IMR-90 (cell line): ENCODE measurements at regions not wholly inside any gene's neighbourhood (a gene's known extent, or its start where the extent isn't known, plus 50 kb on each side); places are given as distances from the start of the nearest gene placed in this dataset.

Experiments used
- ATAC-seq: fragments of 200-7000 bp; cut with Tn5 transposase; 2 replicates; pipeline ENCODE4 v1.9.1; 2020; ENCODE audit warnings: low read depth, mild to moderate bottlenecking, moderate library complexity
- BruUV-seq: library from RNA; stranded (reverse); fragments of 400-500 nt; replicated peaks from 2 replicates; lab custom pipeline; 2021; lab: Mats Ljungman, UMichigan
- CTCF ChIA-PET: fragments of 300-600 bp; formaldehyde crosslinking; extraction: SDS; loops from one replicate; lab custom pipeline; 2021; ENCODE audit warnings: antibody characterized with exemption; lab: Yijun Ruan, JAX
- POLR2A ChIA-PET: fragments of 300-600 bp; sonication (Branson Sonifier 250); formaldehyde crosslinking; loops from one replicate; lab custom pipeline; 2022; ENCODE audit warnings: antibody characterized with exemption; ENCODE audit not compliant: unreplicated experiment; lab: Charles Lee
- DNase-seq: peaks from one replicate; pipeline ENCODE4 v3.0.0; 2013
- H2AFZ ChIP-seq: replicated peaks from 2 replicates; pipeline ENCODE3; 2013; ENCODE audit warnings: low read length, mild to moderate bottlenecking; ENCODE audit not compliant: poor library complexity
- H2AK5ac ChIP-seq: 2 replicates; pipeline ENCODE4 v1.6.1; 2013; ENCODE audit warnings: low read depth, low read length, inconsistent platforms
- H2AK9ac ChIP-seq: replicated peaks from 2 replicates; pipeline ENCODE3; 2013; ENCODE audit warnings: mild to moderate bottlenecking, low read depth, low read length, moderate library complexity; ENCODE audit not compliant: poor library complexity
- H2BK120ac ChIP-seq: 2 replicates; pipeline ENCODE4 v1.6.1; 2013; ENCODE audit warnings: low read depth, low read length, inconsistent platforms
- H2BK15ac ChIP-seq: 3 replicates; pipeline ENCODE4 v1.6.1; 2013; ENCODE audit warnings: low read depth, low read length, inconsistent platforms
- H2BK20ac ChIP-seq: 2 replicates; pipeline ENCODE4 v1.6.1; 2013; ENCODE audit warnings: low read depth, mild to moderate bottlenecking, inconsistent platforms, low read length, moderate library complexity
- H2BK5ac ChIP-seq: 2 replicates; pipeline ENCODE4 v1.6.1; 2013; ENCODE audit warnings: mild to moderate bottlenecking, low read depth, low read length, inconsistent platforms; ENCODE audit not compliant: poor library complexity, severe bottlenecking
- H3K14ac ChIP-seq: replicated peaks from 2 replicates; pipeline ENCODE4 v1.6.1; 2013; ENCODE audit warnings: low read depth, low read length, inconsistent platforms
- H3K18ac ChIP-seq: 2 replicates; pipeline ENCODE4 v1.6.1; 2013; ENCODE audit warnings: low read depth, low read length, control low read depth
- H3K23ac ChIP-seq: 2 replicates; pipeline ENCODE4 v1.6.1; 2013; ENCODE audit warnings: low read depth, low read length, inconsistent platforms
- H3K27ac ChIP-seq: 2 replicates; pipeline ENCODE4 v1.5.1; 2013; ENCODE audit warnings: mild to moderate bottlenecking, control low read depth, low read length; ENCODE audit not compliant: insufficient read depth
- H3K27me3 ChIP-seq: 2 replicates; pipeline ENCODE4 v1.6.1; 2013; ENCODE audit warnings: low read length; ENCODE audit not compliant: control insufficient read depth, insufficient read depth
- H3K36me3 ChIP-seq: 2 replicates; pipeline ENCODE4 v1.6.1; 2013; ENCODE audit warnings: low read length, mixed read lengths; ENCODE audit not compliant: control insufficient read depth, insufficient read depth
- H3K4ac ChIP-seq: 2 replicates; pipeline ENCODE4 v1.6.1; 2013; ENCODE audit warnings: low read depth, low read length, inconsistent platforms
- H3K4me1 ChIP-seq: 2 replicates; pipeline ENCODE4 v1.6.1; 2013; ENCODE audit warnings: low read length, mixed read lengths; ENCODE audit not compliant: control insufficient read depth, insufficient read depth
- H3K4me2 ChIP-seq: 2 replicates; pipeline ENCODE4 v1.6.1; 2013; ENCODE audit warnings: low read depth, mild to moderate bottlenecking, control low read depth, low read length, moderate library complexity
- H3K4me3 ChIP-seq: 2 replicates; pipeline ENCODE4 v1.5.1; 2013; ENCODE audit warnings: low read depth, mild to moderate bottlenecking, control low read depth, low read length, moderate library complexity; ENCODE audit not compliant: insufficient read depth
- H3K56ac ChIP-seq: 2 replicates; pipeline ENCODE4 v1.6.1; 2013; ENCODE audit warnings: low read length, inconsistent platforms; ENCODE audit not compliant: insufficient read depth; ENCODE audit errors: extremely low read depth
- H3K79me1 ChIP-seq, 2 experiments: 2 replicates each; pipeline ENCODE4 v1.6.1; 2013; ENCODE audit warnings: low read length in 2 of 2, inconsistent platforms in 1 of 2, low read depth in 1 of 2
- H3K9ac ChIP-seq: 2 replicates; pipeline ENCODE4 v1.6.1; 2013; ENCODE audit warnings: low read depth, low read length, control low read depth
- H3K9me1 ChIP-seq: 2 replicates; pipeline ENCODE4 v1.6.1; 2013; ENCODE audit warnings: low read length, inconsistent platforms; ENCODE audit not compliant: insufficient read depth
- H3K9me3 ChIP-seq: 2 replicates; pipeline ENCODE4 v1.6.1; 2013; ENCODE audit warnings: low read length; ENCODE audit not compliant: control insufficient read depth, insufficient read depth
- H4K20me1 ChIP-seq: 2 replicates; pipeline ENCODE4 v1.6.1; 2013; ENCODE audit warnings: low read length, inconsistent platforms; ENCODE audit not compliant: insufficient read depth
- H4K5ac ChIP-seq: 2 replicates; pipeline ENCODE4 v1.6.1; 2013; ENCODE audit warnings: mild to moderate bottlenecking, low read depth, low read length, control low read depth
- H4K8ac ChIP-seq, 2 experiments: 2 replicates each; pipeline ENCODE4 v1.6.1; 2013; ENCODE audit warnings: low read depth in 2 of 2, low read length in 2 of 2, control low read depth in 1 of 2, inconsistent platforms in 1 of 2
- H4K91ac ChIP-seq: 2 replicates; pipeline ENCODE4 v1.6.1; 2013; ENCODE audit warnings: low read depth, low read length, inconsistent platforms; ENCODE audit not compliant: insufficient read depth
- BHLHE40 ChIP-seq: fragments of 150-350 bp; IDR thresholded peaks from 2 replicates; pipeline ENCODE4 v1.6.1; 2016; ENCODE audit warnings: mild to moderate bottlenecking, low read depth, low read length
- CEBPB ChIP-seq: IDR thresholded peaks from 2 replicates; pipeline ENCODE4 v1.6.1; 2012; ENCODE audit warnings: low read depth, low read length, improper control_type of control experiment
- CHD1 ChIP-seq: IDR thresholded peaks from 2 replicates; pipeline ENCODE4 v1.6.1; 2012; ENCODE audit warnings: low read depth, low read length, improper control_type of control experiment
- ELK1 ChIP-seq: fragments of 150-350 bp; IDR thresholded peaks from 2 replicates; pipeline ENCODE4 v1.6.1; 2016; ENCODE audit warnings: low read depth, mild to moderate bottlenecking, low read length, moderate library complexity, borderline replicate concordance
- FOS ChIP-seq: fragments of 150-350 bp; IDR thresholded peaks from 2 replicates; pipeline ENCODE4 v1.6.1; 2016; ENCODE audit warnings: low read depth, low read length
- MAFK ChIP-seq: IDR thresholded peaks from 2 replicates; pipeline ENCODE4 v1.6.1; 2012; ENCODE audit warnings: low read depth, low read length, improper control_type of control experiment
- MAZ ChIP-seq: IDR thresholded peaks from 2 replicates; pipeline ENCODE4 v1.6.1; 2012; ENCODE audit warnings: low read depth, mild to moderate bottlenecking, low read length, improper control_type of control experiment, moderate library complexity, borderline replicate concordance
- MXI1 ChIP-seq: IDR thresholded peaks from 2 replicates; pipeline ENCODE4 v1.6.1; 2012; ENCODE audit warnings: low read depth, mild to moderate bottlenecking, low read length, moderate library complexity, borderline replicate concordance
- NFE2L2 ChIP-seq: fragments of 150-350 bp; IDR thresholded peaks from 2 replicates; pipeline ENCODE4 v1.6.1; 2016; ENCODE audit warnings: low read depth, mild to moderate bottlenecking, low read length
- POLR2A ChIP-seq: IDR thresholded peaks from 2 replicates; pipeline ENCODE4 v1.6.1; 2012; ENCODE audit warnings: mild to moderate bottlenecking, low read depth, low read length
- RAD21 ChIP-seq: IDR thresholded peaks from 2 replicates; pipeline ENCODE4 v1.6.1; 2012; ENCODE audit warnings: low read length, improper control_type of control experiment
- RCOR1 ChIP-seq: IDR thresholded peaks from 2 replicates; pipeline ENCODE4 v1.6.1; 2012; ENCODE audit warnings: mild to moderate bottlenecking, low read length, improper control_type of control experiment; ENCODE audit not compliant: insufficient replicate concordance
- RFX5 ChIP-seq: IDR thresholded peaks from 2 replicates; pipeline ENCODE4 v1.8.0; 2012; ENCODE audit warnings: low read depth, mild to moderate bottlenecking, low read length, moderate library complexity
- SMC3 ChIP-seq: fragments of 150-350 bp; IDR thresholded peaks from 2 replicates; pipeline ENCODE4 v1.6.1; 2016; ENCODE audit warnings: low read depth, mild to moderate bottlenecking, antibody characterized with exemption, low read length, moderate library complexity
- WGBS, 2 experiments: methylation state at CpG; one replicate each; pipeline versions ENCODE4 v1.1.5 to v1.1.7; 2013; ENCODE audit warnings: missing lambda C conversion rate in 2 of 2; ENCODE audit not compliant: insufficient read length in 1 of 2; ENCODE audit errors: extremely low coverage in 2 of 2; 5-methylcytosine and 5-hydroxymethylcytosine counted together
- dilution Hi-C: fragments of 300-500 bp; cut with HindIII; formaldehyde crosslinking; loops from one replicate; pipeline ENCODE4 v1.14.3; 2018; ENCODE audit warnings: low sequenced_read_pairs; ENCODE audit not compliant: unreplicated experiment
- in situ Hi-C: fragments of 300-500 bp; cut with MboI; formaldehyde crosslinking; loops from 3 replicates; pipeline ENCODE4 v1.14.3; 2019; ENCODE audit warnings: low sequenced_read_pairs, inconsistent platforms, mixed read lengths
- intact Hi-C: fragments of 100-400 bp; cut with micrococcal nuclease; formaldehyde crosslinking; loops from 2 replicates; pipeline ENCODE4 v1.10.0; 2022
- TF ChIP-seq, protein P1 (sequence below): conservative IDR thresholded peaks from 2 replicates; pipeline ENCODE4 v1.5.1; 2012; ENCODE audit warnings: mild to moderate bottlenecking, low read depth, low read length, improper control_type of control experiment
- TF ChIP-seq, protein P2 (sequence below): fragments of 150-350 bp; IDR thresholded peaks from 2 replicates; pipeline ENCODE4 v1.6.1; 2017; ENCODE audit warnings: mild to moderate bottlenecking, antibody characterized with exemption, low read length, low read depth

DNA sequence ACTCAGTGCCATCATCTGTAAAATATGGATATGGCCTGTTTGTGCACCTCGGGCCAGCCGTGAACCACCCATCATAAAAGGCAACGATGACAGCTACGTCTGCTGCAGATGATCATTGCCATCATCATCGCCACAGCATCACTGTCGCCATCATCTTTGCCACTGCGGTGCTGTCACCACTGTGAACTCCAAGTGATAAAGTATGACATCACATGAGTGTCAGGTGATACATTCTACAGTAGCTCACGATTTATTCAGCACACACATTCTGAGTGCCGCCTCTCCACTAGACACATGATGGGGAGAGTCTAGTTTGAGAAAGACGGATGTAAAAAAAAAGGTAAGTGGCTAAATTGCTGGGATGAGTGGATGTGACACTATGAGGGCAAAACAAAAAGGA is 755.4 kb upstream of the RAB6C start:
- Histone ChIP-seq H3K27ac (no peak overlapping the region), H3K9me3 (peaks cover 2% of the 10 kb centered on the region; the same call in 1 of the 2 replicates), H2BK5ac (no peak overlapping the region), H3K9me1 (no peaks in the 10 kb centered on the region), H2AFZ (no peak overlapping the region), H4K5ac (no peak overlapping the region), H2BK20ac (no peak overlapping the region), H3K4me3 (no peak overlapping the region), H3K36me3 (no peaks in the 10 kb centered on the region), H3K9ac (no peak overlapping the region), H4K8ac (no peak overlapping the region), H3K23ac (no peak overlapping the region), H3K27me3 (no peaks in the 10 kb centered on the region), H3K4me2 (no peak overlapping the region), H3K79me1 (no peaks in the 10 kb centered on the region), H2AK9ac (no peak overlapping the region), H3K4ac (no peak overlapping the region), H3K56ac (no peak overlapping the region), H3K14ac (no peak overlapping the region), H2BK120ac (no peak overlapping the region), H3K18ac (no peak overlapping the region), H3K4me1 (no peaks in the 10 kb centered on the region), H2BK15ac (no peak overlapping the region), H4K91ac (no peak overlapping the region), H4K20me1 (no peaks in the 10 kb centered on the region), H2AK5ac (no peak overlapping the region)
- 34% methylated on average over 6 of the region's 10 CpGs; no CpG with 5 or more reads in 1 of the 2 experiments for WGBS, 2 experiments
- no peak for ATAC-seq
- in situ Hi-C loops (no loop called here), intact Hi-C loops (no loop called here), dilution Hi-C loops (no loop called here)
- POLR2A ChIA-PET = no interaction called here
- CTCF ChIA-PET = no interaction called here
- no peak for DNase-seq
- no TSS peak for BruUV-seq
- no peak for TF ChIP-seq MAZ
- no peak for TF ChIP-seq RFX5
- no peak for TF ChIP-seq BHLHE40
- TF ChIP-seq, protein P1, sequence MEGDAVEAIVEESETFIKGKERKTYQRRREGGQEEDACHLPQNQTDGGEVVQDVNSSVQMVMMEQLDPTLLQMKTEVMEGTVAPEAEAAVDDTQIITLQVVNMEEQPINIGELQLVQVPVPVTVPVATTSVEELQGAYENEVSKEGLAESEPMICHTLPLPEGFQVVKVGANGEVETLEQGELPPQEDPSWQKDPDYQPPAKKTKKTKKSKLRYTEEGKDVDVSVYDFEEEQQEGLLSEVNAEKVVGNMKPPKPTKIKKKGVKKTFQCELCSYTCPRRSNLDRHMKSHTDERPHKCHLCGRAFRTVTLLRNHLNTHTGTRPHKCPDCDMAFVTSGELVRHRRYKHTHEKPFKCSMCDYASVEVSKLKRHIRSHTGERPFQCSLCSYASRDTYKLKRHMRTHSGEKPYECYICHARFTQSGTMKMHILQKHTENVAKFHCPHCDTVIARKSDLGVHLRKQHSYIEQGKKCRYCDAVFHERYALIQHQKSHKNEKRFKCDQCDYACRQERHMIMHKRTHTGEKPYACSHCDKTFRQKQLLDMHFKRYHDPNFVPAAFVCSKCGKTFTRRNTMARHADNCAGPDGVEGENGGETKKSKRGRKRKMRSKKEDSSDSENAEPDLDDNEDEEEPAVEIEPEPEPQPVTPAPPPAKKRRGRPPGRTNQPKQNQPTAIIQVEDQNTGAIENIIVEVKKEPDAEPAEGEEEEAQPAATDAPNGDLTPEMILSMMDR = no peak
- TF ChIP-seq FOS = no peak
- TF ChIP-seq POLR2A = no peak
- TF ChIP-seq, protein P2, sequence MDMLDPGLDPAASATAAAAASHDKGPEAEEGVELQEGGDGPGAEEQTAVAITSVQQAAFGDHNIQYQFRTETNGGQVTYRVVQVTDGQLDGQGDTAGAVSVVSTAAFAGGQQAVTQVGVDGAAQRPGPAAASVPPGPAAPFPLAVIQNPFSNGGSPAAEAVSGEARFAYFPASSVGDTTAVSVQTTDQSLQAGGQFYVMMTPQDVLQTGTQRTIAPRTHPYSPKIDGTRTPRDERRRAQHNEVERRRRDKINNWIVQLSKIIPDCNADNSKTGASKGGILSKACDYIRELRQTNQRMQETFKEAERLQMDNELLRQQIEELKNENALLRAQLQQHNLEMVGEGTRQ = no peak
- no peak for TF ChIP-seq CEBPB
- no peak for TF ChIP-seq ELK1
- TF ChIP-seq CHD1 = no peak
- no peak for TF ChIP-seq MXI1
- TF ChIP-seq RCOR1 = no peak
- no peak for TF ChIP-seq SMC3
- TF ChIP-seq NFE2L2 = no peak
- TF ChIP-seq RAD21 = no peak
- no peak for TF ChIP-seq MAFK
